ENCODE measurements at regions not wholly inside any gene's neighbourhood (a gene's known extent, or its start where the extent isn't known, plus 50 kb on each side); places are given as distances from the start of the nearest gene placed in this dataset.

DNA sequence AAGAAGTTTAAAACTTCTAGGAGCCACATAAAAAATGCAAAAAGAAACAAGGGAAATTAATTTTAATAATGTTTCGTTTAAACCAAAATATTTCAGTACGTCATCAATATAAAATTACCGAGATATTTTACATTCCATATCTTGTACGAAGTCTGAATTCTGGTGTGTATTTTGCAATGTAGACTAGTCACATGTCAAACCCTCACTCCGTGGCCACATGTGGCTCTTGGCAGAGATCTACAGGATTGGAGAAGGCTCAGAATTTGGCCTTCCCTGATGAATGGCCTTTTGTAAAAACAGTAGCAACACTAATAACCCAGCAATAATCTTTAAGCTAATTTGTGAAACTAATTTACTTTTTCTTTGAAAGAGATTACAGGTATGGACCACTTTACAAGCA, 217.1 kb downstream of the PRL start:
- Histone ChIP-seq H3K4me3 (ENCODE audit: low read depth, low read length) (no peak overlapping the region), H3K27me3 (ENCODE audit: control insufficient read depth, insufficient read depth, low read length) (no peaks in the 10 kb centered on the region), H3K36me3 (ENCODE audit: control insufficient read depth, insufficient read depth, low read length) (no peaks in the 10 kb centered on the region)
- POLR2A ChIA-PET: no interaction called here
- CTCF ChIA-PET: no interaction called here
- no peak for DNase-seq (ENCODE audit: low read depth)
- TF ChIP-seq CTCF (IDR thresholded peaks at IDR 0.05; ENCODE audit: insufficient read depth, low read depth, low read length): no peak

DNA sequence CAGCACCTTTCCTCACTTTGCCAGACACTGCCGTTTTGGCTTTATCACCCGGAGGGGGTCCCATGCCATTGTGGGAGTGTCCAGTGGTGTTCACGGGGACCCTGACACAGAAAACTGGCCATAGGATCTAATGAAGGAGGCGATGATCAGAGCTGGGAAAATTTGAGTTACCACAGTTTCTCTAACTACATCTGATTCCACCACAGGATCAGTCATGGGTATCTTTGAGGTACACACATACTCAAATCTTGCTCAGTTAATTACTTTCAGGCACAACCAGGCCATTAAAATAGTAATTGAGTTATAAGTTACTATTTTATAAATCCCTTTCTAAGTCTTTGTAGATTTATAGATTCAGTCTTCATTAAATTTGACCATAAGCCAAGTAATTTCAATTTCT, 215.1 kb downstream of the PRL start:
- no peak for DNase-seq (ENCODE audit: low read depth)
- ChIA-PET CTCF (no interaction called here), POLR2A (no interaction called here)
- Histone ChIP-seq H3K27me3 (ENCODE audit: control insufficient read depth, insufficient read depth, low read length) (no peaks in the 10 kb centered on the region), H3K4me3 (ENCODE audit: low read depth, low read length) (no peak overlapping the region), H3K36me3 (ENCODE audit: control insufficient read depth, insufficient read depth, low read length) (no peaks in the 10 kb centered on the region)
- no peak for TF ChIP-seq CTCF (IDR thresholded peaks at IDR 0.05; ENCODE audit: insufficient read depth, low read depth, low read length)

GRCh38 chr6:22082218-22082617, 214.6 kb downstream of the PRL start:
- POLR2A ChIA-PET: interaction anchor here (0.6 kb wide), 1 partner anchor 166 kb away, joined by 4 read pairs; no protein-coding TSS in a partner anchor
- no peak for TF ChIP-seq CTCF (IDR thresholded peaks at IDR 0.05; ENCODE audit: insufficient read depth, low read depth, low read length)
- no peak overlapping the region for H3K4me3 ChIP-seq (ENCODE audit: low read depth, low read length)
- no peaks in the 10 kb centered on the region for H3K27me3 ChIP-seq (ENCODE audit: control insufficient read depth, insufficient read depth, low read length)
- H3K36me3 ChIP-seq (ENCODE audit: control insufficient read depth, insufficient read depth, low read length): no peaks in the 10 kb centered on the region
- DNase-seq (ENCODE audit: low read depth): no peak
- CTCF ChIA-PET: no interaction called here

GRCh38 chr6:22083119-22083518, 213.7 kb downstream of the PRL start:
- TF ChIP-seq CTCF (IDR thresholded peaks at IDR 0.05; ENCODE audit: insufficient read depth, low read depth, low read length): no peak
- H3K4me3 ChIP-seq (ENCODE audit: low read depth, low read length): no peak overlapping the region
- no peak for DNase-seq (ENCODE audit: low read depth)
- no peaks in the 10 kb centered on the region for H3K36me3 ChIP-seq (ENCODE audit: control insufficient read depth, insufficient read depth, low read length)
- ChIA-PET CTCF (no interaction called here), POLR2A (interaction anchor here (0.6 kb wide), 1 partner anchor 167 kb away, joined by 4 read pairs; no protein-coding TSS in a partner anchor)
- H3K27me3 ChIP-seq (ENCODE audit: control insufficient read depth, insufficient read depth, low read length): no peaks in the 10 kb centered on the region

GRCh38 chr6:22087960-22088706, 208.7 kb downstream of the PRL start:
- no peak for TF ChIP-seq CTCF (IDR thresholded peaks at IDR 0.05; ENCODE audit: insufficient read depth, low read depth, low read length)
- H3K36me3 ChIP-seq (ENCODE audit: control insufficient read depth, insufficient read depth, low read length): no peaks in the 10 kb centered on the region
- no peak overlapping the region for H3K4me3 ChIP-seq (ENCODE audit: low read depth, low read length)
- POLR2A ChIA-PET: no interaction called here
- CTCF ChIA-PET: interaction anchor here (0.9 kb wide), 1 partner anchor 65 kb away, joined by 3 read pairs; no protein-coding TSS in a partner anchor
- DNase-seq (ENCODE audit: low read depth): no peak
- H3K27me3 ChIP-seq (ENCODE audit: control insufficient read depth, insufficient read depth, low read length): no peaks in the 10 kb centered on the region
